NCI-H2107 treated with DMSO at 0.1 percent for 48 hours (cell line): ENCODE measurements at regions not wholly inside any gene's neighbourhood (a gene's known extent, or its start where the extent isn't known, plus 50 kb on each side); places are given as distances from the start of the nearest gene placed in this dataset.

ENCODE experiments used
- DNase-seq: peaks from one replicate; lab custom pipeline; 2025; ENCODE audit not compliant: unreplicated experiment; lab: John Stamatoyannopoulos, UW

DNA sequence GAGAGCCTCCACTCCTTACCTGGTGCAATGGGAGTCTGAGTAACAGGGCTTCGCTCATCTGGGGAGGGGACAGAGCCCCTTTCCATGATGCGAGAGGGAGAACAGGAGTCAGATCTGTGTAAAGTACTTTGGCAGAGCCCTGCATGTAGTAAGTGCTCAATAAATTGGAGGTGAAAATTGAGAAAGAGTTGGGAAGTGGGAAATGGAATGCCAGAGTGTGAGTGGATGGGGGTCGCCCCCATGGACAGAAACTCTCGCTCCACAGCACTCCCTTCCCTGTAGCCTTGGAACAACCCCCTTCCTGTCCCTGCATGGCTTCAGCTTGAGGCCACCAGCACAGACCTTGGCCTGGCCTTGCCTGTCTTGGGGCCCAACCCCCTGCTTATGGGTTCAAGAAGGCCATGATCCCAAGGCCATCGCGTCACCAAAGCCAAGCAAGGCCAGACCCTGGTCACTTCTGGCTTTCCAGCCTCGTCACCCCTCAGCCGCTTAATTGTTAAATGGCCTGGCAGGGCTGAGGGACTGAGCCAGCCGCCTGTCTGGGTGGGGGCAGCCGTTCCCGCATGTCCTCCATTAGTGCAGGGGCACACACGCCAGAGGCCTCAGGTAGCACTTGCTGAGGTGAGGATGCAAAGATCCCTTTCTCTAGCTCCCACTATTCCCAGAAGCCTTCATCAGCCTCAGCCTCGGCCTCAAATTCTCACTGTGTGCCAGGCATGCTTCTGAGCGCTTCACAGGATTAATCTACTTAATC lies 93.7 kb upstream of the PTPN1 start:
- DNase-seq, result no peak

DNA sequence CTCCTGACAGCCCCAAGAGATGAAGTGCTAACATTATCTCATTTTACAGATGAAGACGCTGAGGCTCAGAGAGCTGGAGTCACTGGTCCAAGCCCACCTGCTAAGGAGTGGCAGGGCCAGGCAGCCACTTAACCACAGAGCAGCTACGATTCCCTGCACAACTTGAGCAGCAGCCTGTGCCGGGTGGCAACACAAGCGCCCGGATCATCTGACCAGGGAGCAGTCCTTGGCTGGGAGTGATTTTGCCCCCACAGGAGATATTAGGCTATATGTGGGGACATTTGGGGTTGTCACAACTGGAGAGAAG lies 93.2 kb upstream of the PTPN1 start:
- no peak for DNase-seq

DNA sequence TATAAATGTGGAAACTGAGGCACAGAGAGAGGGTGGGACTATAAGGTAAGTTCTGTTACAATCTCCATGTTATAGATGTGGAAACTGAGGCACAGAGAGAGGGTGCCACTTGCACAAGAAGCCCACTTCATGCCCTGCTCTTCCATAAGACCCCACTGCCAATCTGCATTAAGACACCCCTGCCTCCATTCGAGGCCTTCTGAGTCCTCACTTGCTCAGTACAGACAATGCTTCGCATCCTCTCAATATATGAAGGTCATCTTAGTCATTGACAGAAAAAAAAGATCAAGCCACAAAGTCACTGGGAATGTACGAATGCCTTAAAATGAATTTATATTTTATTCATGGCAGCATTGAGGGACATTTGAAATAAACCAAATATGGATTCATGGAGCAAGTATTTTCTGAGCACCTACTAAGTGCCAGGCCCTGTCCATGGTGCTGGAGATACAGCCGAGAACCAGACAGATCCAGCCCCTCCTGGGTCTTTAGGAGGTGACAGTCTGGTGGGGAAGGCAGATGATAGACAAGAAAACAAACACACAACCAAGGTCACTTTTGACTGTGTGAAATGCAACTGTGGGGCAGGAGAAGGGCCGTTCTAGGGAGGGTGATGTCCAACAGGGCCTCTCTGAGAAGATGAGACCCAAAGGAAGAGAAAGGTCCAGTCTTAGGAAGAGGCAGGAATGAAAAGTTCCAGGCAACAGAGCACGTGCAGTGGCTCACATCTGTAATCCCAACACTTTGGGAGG lies 92.5 kb upstream of the PTPN1 start:
- no peak for DNase-seq

DNA sequence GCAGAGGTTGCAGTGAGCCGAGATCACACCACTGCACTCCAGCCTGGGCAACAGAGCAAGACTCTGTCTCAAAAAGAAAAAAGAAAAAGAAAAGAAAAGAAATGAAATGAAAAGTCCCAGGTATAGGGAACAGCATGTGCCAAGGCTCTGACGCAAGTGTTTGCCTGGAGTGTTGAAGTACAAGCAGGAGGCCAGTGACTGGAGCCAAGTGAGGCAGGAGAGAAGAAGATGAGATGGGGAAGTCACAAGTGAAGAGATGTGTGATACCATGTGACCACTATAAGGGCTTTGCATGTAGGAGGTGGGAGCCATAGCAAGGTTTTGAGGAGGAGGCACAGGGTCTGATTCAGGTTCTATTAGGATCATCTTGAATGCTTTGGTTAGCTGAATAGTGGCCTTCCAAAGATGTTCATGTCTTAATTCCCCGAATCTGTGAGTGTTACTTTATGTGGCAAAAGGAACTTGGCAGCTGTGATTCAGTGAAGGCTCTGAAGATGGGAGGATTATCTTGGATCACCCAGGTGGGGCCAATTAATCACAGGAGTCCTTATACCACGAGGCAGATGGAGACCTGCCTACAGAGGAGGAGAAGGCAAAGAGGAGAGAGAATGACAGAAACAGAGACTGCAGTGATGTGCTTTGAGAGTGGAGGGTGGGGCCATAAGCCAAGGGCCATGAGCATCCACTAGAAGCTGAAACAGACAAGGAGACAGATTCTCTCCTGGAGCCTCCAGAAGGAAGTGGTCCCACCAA lies 91.1 kb upstream of the PTPN1 start:
- DNase-seq, result no peak

DNA sequence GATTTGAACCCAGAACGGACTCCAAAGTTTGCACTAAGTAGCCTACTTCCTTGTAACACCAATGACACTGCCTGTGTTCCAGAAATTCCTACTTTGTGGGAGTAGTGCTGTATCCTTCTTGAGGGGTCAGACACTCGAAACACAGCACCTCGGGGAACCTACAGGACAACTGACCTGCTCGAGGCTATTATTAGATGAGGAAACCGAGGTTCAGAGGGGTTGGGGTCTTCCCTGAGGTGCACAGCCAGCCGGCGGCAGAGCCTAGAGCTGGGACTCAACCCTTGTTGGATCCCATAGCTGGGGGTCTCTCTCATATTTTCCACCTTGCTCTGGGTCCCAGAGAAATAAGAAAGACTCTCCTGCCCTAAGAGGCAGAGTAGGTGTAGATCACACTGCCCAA lies 89.8 kb upstream of the PTPN1 start:
- DNase-seq, result no peak

DNA sequence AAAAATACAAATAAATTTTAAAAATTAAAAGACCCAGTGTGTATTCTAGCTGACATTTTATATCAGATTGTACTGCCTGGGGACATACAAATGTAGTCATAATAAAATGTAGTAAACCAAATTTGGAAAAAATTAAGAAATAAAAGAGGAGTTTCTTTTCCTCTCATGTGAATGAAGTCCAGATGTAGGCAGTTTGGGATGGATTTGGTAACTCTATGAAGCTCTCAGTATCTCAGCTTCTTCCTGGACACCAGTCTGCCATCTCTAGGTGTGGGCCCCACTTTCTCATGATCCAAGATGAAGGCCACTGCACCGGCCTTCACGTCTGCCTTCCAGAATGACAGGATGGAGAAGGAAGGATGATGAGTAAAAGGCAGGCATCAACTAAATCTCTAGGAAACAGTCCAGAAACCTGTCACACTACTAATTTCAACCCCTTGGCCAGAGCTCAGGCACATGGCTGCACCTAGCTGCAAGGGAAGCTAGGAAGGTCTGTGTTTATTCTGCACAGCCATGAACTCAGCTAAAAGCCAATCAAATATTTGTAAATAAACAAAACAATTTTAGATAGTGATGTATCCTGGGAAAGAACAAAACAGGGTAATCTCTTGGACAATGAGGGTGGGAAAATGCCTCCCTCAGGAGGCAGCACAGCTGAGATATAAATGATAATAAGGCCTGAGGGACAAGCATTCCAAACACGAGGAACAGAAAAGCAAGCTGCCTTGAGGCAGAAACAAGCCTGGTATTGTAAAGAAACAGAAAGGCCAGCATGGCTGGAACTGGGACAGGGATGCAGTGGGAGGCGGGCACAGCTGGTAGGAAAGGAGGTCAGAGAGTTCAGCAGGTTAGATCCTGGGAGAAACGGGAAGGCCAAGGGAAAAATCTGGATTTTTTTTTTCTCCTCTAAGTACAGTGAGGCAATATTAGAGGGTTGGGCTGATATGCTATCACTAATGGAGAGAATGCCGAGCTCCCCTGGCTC lies 88.5 kb upstream of the PTPN1 start:
- no peak for DNase-seq

DNA sequence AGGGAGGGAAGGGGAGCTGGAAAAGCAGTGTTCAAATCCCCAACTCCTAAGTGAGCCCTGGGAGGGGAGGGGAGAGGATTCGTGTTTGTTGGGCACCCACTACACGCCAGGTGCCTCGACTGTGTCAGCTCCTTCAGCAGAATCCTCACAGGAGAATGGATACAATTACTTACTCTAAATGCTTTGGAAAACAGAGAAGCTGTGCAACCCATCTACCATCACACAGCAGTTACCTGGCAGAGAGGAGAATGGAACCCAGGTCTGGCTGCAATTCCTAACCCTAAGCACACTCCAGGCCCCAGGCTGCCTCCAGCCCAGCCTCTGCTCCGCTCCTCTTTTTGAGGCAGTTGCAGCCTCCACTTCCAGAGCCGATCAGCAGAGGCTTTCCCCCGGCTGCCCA lies 86.4 kb upstream of the PTPN1 start:
- no peak for DNase-seq

DNA sequence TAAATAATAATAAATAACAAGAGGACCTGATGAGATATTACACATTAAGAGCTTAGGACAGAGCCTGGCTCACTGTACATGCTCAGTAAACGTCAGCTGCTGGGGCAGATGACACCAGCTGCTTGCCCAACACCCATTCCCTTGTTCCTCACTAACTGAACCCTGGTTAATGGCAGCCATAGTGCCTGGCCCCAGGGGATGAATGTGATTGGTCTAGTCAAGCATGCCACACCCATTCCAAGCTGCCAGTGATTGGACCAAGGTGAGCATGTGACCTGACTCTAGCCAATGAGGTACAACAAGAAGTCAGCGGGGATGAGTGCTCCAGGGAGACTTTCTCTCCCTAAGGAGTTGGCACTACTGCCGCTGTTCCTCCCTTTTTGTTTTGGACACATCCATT lies 85.1 kb upstream of the PTPN1 start:
- no peak for DNase-seq

DNA sequence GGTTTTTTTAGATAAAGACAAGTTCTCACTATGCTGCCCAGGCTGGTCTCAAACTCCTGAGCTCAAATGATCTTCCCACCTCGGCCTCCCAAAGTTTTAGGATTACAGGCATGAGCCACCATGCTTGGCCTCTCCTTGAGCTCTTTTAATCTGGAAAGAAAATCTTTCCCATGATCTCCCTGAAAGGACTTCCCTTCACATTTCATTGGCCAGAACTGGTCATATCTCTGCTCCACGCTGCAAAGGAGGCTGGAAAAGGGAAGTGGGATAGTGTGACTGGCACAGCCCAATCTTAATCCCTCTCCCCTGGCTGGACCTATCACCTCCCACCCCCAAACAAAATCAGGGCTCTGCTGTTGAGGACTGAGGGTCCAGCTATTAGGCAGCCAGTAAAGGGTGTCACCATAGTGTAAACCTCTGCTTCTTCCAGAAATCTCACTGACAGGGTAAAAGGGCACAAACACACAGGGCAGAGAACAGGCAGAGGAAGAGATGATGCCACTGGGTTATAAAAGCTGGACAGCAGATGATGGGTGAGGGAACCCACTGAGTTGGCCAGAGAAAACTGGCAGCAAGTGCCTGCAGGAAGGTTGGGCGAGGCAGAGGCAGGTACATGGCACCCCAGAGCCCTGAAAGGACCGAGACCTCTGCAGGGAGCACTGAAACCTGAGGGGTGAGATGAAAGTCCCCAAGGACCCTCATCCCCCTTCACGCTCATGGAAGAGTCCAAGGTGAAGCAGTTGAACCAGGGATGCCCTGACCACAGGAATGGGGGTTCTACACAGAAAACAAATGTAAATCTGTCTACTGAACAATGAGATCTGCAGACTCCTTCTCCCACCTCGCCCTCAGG lies 83.1 kb upstream of the PTPN1 start:
- no peak for DNase-seq

DNA sequence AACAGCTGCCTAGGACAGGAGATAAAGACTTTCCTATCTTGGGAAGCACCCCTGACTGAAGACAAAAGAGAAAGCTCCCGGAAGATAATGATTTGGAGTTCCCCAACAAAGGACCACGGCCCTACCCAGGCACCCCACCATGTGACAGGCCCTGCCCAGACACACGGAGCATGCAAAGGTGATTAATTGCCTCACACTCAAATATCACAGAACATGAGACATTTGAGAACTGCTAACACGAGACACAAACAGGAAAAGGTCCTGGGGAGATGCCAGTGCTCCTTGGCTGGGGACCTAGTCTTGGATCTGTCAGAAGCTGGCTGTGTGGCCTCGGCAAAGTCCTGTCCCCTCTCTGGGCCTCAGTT lies 82.5 kb upstream of the PTPN1 start:
- peak; percentile 54 for DNase-seq

DNA sequence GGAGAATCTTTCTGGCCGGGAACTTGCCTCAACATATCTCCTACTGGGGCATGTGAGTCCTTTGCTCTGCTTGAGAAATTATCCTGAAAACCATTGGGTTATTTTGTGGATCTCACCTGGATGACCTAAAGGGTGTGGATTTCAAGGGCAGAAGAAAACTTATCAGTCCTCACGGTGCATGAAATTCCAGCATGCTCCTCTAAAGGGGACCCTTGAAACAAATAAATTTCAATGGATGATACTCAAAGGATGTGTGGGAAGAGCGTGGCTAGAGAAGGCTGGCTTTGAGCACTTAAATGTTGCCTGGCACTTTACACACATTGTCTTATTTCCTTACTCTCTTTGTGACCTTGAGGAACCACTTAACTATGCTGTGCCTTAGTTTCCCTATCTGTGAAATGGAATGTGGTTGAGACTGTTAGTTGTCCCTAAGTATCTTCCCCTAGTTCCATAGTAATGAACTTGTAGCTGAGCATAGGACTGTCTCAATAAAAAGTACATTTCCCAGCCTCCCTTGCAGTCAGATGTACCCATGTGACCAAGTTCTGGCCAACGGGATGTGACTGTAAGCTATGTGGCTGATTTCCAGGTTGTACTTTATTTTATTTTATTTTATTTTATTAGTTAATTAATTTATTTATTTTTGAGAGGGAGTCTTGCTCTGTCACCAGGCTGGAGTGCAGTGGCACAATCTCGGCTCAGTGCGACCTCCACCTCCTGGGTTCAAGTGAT lies 81.9 kb upstream of the PTPN1 start:
- DNase-seq, result no peak

DNA sequence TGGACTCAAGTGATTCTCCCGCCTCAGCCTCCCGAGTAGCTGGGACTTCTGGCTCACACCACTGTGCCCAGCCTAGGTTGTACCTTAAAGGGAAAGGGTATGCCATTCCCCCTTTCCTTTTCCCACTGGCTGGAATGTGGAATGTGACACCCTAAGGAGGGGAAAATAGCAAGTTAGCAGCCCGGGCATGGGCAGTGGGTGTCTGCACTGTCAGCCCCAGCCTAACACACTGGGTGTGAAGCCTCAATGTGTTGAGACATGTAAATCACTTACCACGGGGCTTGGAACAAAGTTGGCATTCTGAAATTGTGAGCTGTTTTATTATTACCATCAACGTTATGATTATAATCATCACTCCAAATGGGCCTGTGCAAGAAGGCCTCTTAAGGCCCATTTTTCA lies 80.8 kb upstream of the PTPN1 start:
- DNase-seq, result no peak

DNA sequence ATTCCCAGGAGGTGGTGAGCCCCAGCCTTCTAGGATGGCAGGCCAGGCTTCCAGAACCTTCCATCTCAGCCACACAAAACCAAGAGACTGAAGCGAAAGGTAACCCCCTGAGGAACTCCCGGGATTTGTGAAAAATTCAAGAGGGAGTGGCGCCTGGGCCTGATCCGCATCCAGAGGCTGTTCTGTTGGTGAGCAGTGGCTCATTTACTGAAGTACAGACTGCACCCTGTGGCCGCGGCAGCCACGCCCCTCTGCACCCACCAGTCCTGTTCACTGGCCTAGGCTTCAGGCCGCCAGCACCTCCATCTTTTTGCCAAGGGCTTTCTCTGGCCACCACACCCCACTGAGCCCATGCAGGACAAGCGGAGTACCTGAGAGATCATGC lies 79.1 kb upstream of the PTPN1 start:
- DNase-seq, result no peak

DNA sequence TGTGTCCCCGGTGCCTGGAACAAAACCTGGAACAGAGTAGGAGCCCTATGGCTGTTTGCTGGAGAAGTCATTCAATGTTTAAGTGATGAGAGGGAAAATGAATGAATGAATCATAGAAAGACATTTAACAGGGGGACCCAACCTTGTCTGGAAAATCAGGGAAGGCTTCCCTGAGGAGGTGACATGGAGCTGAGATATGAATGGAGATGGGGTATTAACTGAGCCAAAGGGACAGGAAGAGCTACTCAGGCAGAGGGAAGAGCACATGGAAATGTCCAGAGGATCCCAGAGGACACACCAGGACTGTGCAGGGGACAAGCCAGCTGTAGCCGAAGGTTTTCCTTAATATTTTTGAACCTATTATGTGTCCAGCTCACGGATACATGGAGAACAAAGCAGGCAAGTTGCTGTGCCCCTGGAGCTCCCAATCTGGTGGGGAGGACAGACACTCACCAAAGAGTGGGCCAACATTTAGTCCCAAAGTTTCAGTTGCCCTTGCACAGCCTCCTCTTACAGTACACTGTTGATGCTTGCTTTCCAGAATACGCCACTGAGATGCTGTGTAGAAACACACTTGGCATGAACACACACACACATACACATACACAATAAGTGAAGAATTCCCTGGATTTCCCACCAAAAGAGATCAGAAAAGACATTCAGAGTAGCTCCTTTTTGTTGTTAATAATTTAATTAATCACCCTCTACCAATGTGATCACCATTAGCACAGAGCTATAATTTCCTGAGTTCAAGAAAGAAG lies 77.0 kb upstream of the PTPN1 start:
- no peak for DNase-seq

DNA sequence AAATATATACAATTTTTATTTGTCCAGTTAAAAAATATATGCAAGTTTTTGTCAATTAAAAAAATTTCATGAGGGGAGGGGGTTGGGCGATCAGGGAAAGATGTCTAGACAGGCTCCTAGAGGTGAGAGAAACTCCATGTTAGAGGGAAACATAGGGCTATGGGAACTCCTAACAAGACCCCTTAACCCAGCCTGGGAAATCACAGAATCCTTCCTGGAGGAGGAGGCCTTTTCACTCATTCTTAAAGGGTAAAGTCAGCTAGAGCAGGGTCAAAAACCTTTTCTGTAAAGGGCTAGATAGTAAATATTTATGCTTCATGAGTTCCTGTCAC lies 75.9 kb upstream of the PTPN1 start:
- DNase-seq, result no peak

DNA sequence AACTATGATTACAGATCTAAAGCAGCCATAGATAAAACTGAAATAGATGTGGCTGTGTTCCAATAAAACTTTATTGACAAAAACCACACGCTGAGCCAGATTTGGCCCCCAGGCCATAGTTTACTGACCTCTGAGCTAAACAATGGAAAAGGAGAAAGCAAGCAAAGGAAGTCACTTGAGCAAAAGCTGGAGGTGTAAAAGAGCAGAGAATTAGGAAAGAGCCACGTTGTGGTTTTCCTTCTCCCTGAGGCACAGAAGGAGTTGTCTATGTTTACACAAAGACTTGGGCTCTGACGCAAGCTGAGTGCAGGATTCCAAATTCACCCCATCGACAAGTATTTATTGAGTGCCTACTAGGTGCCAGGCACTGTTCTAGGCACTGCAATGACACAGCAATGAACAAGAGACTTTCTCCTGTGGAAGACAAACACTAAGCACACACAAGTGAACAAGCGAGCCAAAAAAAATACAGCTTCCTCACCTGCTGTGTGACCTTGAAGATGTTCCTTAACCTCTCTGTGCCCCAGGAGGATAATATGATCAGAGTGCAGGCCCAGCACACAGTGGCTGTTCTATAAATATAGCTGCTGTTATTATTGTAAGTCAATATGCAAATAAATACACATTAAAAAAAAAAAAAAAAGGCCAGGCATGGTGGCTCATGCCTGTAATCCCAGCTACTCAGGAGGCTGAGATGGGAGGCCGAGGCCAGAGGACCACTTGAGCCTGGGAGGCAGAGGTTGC lies 75.4 kb upstream of the PTPN1 start:
- no peak for DNase-seq

DNA sequence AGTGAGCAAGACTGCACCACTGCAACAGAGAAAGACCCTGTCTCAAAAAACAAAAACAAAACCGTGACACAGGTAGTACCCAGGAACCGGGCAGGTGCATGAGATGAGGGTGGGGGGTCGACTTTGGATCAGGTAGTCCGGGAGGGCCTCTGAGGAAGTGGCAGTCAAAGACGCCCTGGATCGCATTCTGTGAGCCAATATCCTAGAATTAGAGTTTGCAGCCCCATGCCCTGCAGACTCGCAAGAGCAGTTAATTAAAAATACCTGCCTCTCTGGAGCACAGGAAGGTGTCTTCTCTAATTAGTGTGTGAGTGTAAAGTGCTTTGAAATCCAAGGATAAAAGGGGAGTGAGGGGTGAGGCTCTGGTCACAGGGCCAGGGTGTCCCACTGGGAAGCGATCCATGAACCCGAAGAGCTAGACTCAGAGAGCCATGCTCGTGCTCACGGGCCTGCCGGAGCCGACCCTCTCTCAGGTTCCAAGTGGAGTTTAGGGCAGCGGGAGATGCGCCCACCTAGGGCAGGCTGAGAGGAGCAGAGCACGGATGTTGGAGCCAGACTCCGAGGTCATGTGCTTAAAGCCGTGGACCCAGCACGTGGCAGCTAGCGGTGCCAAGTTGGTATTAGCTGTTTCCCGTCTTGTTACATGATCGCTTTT lies 74.7 kb upstream of the PTPN1 start:
- DNase-seq, result no peak
